CD8-positive, alpha-beta memory T cell (primary cell): ENCODE measurements at regions not wholly inside any gene's neighbourhood (a gene's known extent, or its start where the extent isn't known, plus 50 kb on each side); places are given as distances from the start of the nearest gene placed in this dataset.
"Not testable (repeated sequence)": the region's sequence is repeated elsewhere in the genome, so short reads cannot be mapped to it uniquely, and the experiment has no call there.

Experiments used
- CTCF ChIA-PET: fragments of 350-600 bp; sonication (Branson Sonifier 250); formaldehyde crosslinking; loops from one replicate; lab custom pipeline; 2021; ENCODE audit warnings: antibody characterized with exemption; lab: Charles Lee
- POLR2A ChIA-PET: fragments of 350-600 bp; sonication (Branson Sonifier 250); formaldehyde crosslinking; loops from one replicate; lab custom pipeline; 2021; ENCODE audit warnings: antibody characterized with exemption; lab: Charles Lee
- DNase-seq, 5 donors: peaks; one replicate each; pipeline versions ENCODE4 v3.0.0 to v3.0.0-alpha.2; 2020 to 2022; ENCODE audit warnings: mixed read lengths in 1 of 5
- H3K27ac ChIP-seq: one replicate; pipeline ENCODE4 v1.7.0; 2013; ENCODE audit warnings: low read depth, mild to moderate bottlenecking, low read length, moderate library complexity
- H3K27me3 ChIP-seq: 2 replicates; pipeline ENCODE4 v1.7.0; 2013; ENCODE audit warnings: low read length, mild to moderate bottlenecking; ENCODE audit not compliant: insufficient read depth, poor library complexity, severe bottlenecking
- H3K36me3 ChIP-seq: 2 replicates; pipeline ENCODE4 v1.7.0; 2013; ENCODE audit warnings: mild to moderate bottlenecking, low read length, moderate library complexity; ENCODE audit not compliant: insufficient read depth
- H3K4me1 ChIP-seq: 2 replicates; pipeline ENCODE4 v1.7.0; 2013; ENCODE audit warnings: mild to moderate bottlenecking, low read length, moderate library complexity; ENCODE audit not compliant: insufficient read depth
- H3K4me3 ChIP-seq: 2 replicates; pipeline ENCODE4 v1.7.0; 2013; ENCODE audit warnings: mild to moderate bottlenecking, low read length
- H3K9me3 ChIP-seq: 2 replicates; pipeline ENCODE4 v1.7.0; 2013; ENCODE audit warnings: mild to moderate bottlenecking, low read length
- H3K27ac Mint-ChIP-seq, 8 donors: one replicate each; pipeline ENCODE4 v1.8.0; 2020 to 2021; ENCODE audit warnings: mixed read lengths in 8 of 8, mild to moderate bottlenecking in 6 of 8, inconsistent platforms in 3 of 8, moderate library complexity in 3 of 8
- H3K27me3 Mint-ChIP-seq, 2 donors: one replicate each; pipeline ENCODE4 v1.8.0; 2020 to 2021; ENCODE audit warnings: mixed read lengths in 2 of 2, mild to moderate bottlenecking in 1 of 2, moderate library complexity in 1 of 2
- H3K36me3 Mint-ChIP-seq, 3 donors: one replicate each; pipeline ENCODE4 v1.8.0; 2020 to 2021; ENCODE audit warnings: mixed read lengths in 3 of 3, inconsistent platforms in 1 of 3, mild to moderate bottlenecking in 1 of 3
- H3K4me1 Mint-ChIP-seq, 3 donors: one replicate each; pipeline ENCODE4 v1.8.0; 2020 to 2021; ENCODE audit warnings: mixed read lengths in 3 of 3, inconsistent platforms in 1 of 3, mild to moderate bottlenecking in 1 of 3
- H3K4me3 Mint-ChIP-seq, 7 donors: one replicate each; pipeline ENCODE4 v1.8.0; 2020 to 2021; ENCODE audit warnings: mixed read lengths in 7 of 7, mild to moderate bottlenecking in 6 of 7, moderate library complexity in 4 of 7, inconsistent platforms in 2 of 7
- H3K9me3 Mint-ChIP-seq, 5 donors: one replicate each; pipeline ENCODE4 v1.8.0; 2020 to 2022; ENCODE audit warnings: mixed read lengths in 5 of 5, mild to moderate bottlenecking in 3 of 5, moderate library complexity in 2 of 5, inconsistent platforms in 1 of 5

GRCh38 chr1:228943436-228943835 is 208.2 kb downstream of the RHOU start:
- H3K36me3 Mint-ChIP-seq, result no peaks in the 10 kb centered on the region
- POLR2A ChIA-PET, result no interaction called here
- peaks cover 6% of the 10 kb centered on the region for H3K4me1 ChIP-seq

GRCh38 chr1:228944296-228944695 is 209.0 kb downstream of the RHOU start:
- peaks cover 4 to 6% (median 5%) of the 10 kb centered on the region in 3 donors for H3K4me1 Mint-ChIP-seq
- DNase-seq, result no peak
- no peaks in the 10 kb centered on the region for H3K4me1 ChIP-seq
- CTCF ChIA-PET, result no interaction called here
- no peak overlapping the region for H3K4me3 ChIP-seq
- H3K4me3 Mint-ChIP-seq, result no peak overlapping the region
- no peaks in the 10 kb centered on the region for H3K9me3 ChIP-seq
- H3K27ac Mint-ChIP-seq, result no peak overlapping the region
- H3K27ac ChIP-seq, result no peak overlapping the region
- H3K27me3 ChIP-seq, result no peaks in the 10 kb centered on the region
- H3K36me3 Mint-ChIP-seq, result no peaks in the 10 kb centered on the region
- H3K36me3 ChIP-seq, result no peaks in the 10 kb centered on the region
- peaks cover 0 to 1% of the 10 kb centered on the region in 2 donors for H3K27me3 Mint-ChIP-seq
- POLR2A ChIA-PET, result no interaction called here
- H3K9me3 Mint-ChIP-seq, result no peaks in the 10 kb centered on the region

More at GRCh38 chr1:228943436-228943835, 208.2 kb downstream of the RHOU start:
- no peaks in the 10 kb centered on the region for H3K9me3 Mint-ChIP-seq
- Histone ChIP-seq H3K27ac (no peak overlapping the region), H3K9me3 (no peaks in the 10 kb centered on the region), H3K36me3 (no peaks in the 10 kb centered on the region), H3K27me3 (no peaks in the 10 kb centered on the region), H3K4me3 (no peak overlapping the region)
- CTCF ChIA-PET, result no interaction called here
- peaks cover 0 to 1% of the 10 kb centered on the region in 2 donors for H3K27me3 Mint-ChIP-seq
- no peak overlapping the region for H3K27ac Mint-ChIP-seq
- no peak overlapping the region for H3K4me3 Mint-ChIP-seq
- H3K4me1 Mint-ChIP-seq, result peaks cover 11 to 15% (median 14%) of the 10 kb centered on the region in 3 donors
- no peak for DNase-seq

- Mint-ChIP-seq H3K27ac (no peak overlapping the region), H3K36me3 (no peaks in the 10 kb centered on the region), H3K4me1 (peaks cover 0 to under 1% (median 0%) of the 10 kb centered on the region in 3 donors), H3K4me3 (no peak overlapping the region), H3K27me3 (peaks cover 0 to 1% of the 10 kb centered on the region in 2 donors), H3K9me3 (no peaks in the 10 kb centered on the region)
- Histone ChIP-seq H3K27ac (no peak overlapping the region), H3K36me3 (no peaks in the 10 kb centered on the region), H3K27me3 (no peaks in the 10 kb centered on the region), H3K4me3 (no peak overlapping the region), H3K4me1 (no peaks in the 10 kb centered on the region), H3K9me3 (no peaks in the 10 kb centered on the region)
- ChIA-PET CTCF (no interaction called here), POLR2A (no interaction called here)
- no peak for DNase-seq
Observed at GRCh38 chr1:228944935-228945371, 209.7 kb downstream of the RHOU start.

- Histone ChIP-seq H3K4me1 (no peaks in the 10 kb centered on the region), H3K4me3 (no peak overlapping the region), H3K36me3 (no peaks in the 10 kb centered on the region), H3K27me3 (no peaks in the 10 kb centered on the region), H3K9me3 (no peaks in the 10 kb centered on the region), H3K27ac (no peak overlapping the region)
- peak overlapping the region in 1 of 8 donors; percentile 7 for H3K27ac Mint-ChIP-seq
- H3K4me3 Mint-ChIP-seq, result no peak overlapping the region
- ChIA-PET CTCF (interaction anchor here (1.3 kb wide), 1 partner anchor 11 kb away, joined by 3 read pairs; no protein-coding TSS in a partner anchor), POLR2A (no interaction called here)
- no peaks in the 10 kb centered on the region for H3K4me1 Mint-ChIP-seq
- no peaks in the 10 kb centered on the region for H3K36me3 Mint-ChIP-seq
- DNase-seq, result no peak
- H3K9me3 Mint-ChIP-seq, result no peaks in the 10 kb centered on the region
- H3K27me3 Mint-ChIP-seq, result no peaks in the 10 kb centered on the region
Observed at GRCh38 chr1:228945885-228946284, 210.6 kb downstream of the RHOU start.

GRCh38 chr1:228949617-228950016 is 214.3 kb downstream of the RHOU start:
- H3K4me3 ChIP-seq, H3K27me3 ChIP-seq, H3K36me3 ChIP-seq, H3K36me3 Mint-ChIP-seq, CTCF ChIA-PET, H3K27ac Mint-ChIP-seq, H3K9me3 Mint-ChIP-seq, H3K4me1 ChIP-seq, H3K27ac ChIP-seq, H3K4me3 Mint-ChIP-seq, DNase-seq, H3K4me1 Mint-ChIP-seq, POLR2A ChIA-PET, H3K9me3 ChIP-seq, H3K27me3 Mint-ChIP-seq: not testable (repeated sequence)

- H3K4me1 Mint-ChIP-seq, result peaks cover 2 to 10% (median 5%) of the 10 kb centered on the region in 3 donors
- Histone ChIP-seq H3K9me3 (no peaks in the 10 kb centered on the region), H3K27me3 (no peaks in the 10 kb centered on the region), H3K36me3 (no peaks in the 10 kb centered on the region), H3K4me3 (no peak overlapping the region), H3K27ac (no peak overlapping the region), H3K4me1 (no peaks in the 10 kb centered on the region)
- H3K9me3 Mint-ChIP-seq, result no peaks in the 10 kb centered on the region
- H3K36me3 Mint-ChIP-seq, result no peaks in the 10 kb centered on the region
- CTCF ChIA-PET, result no interaction called here
- no peak for DNase-seq
- H3K27me3 Mint-ChIP-seq, result peaks cover 0 to 2% of the 10 kb centered on the region in 2 donors
- POLR2A ChIA-PET, result no interaction called here
- no peak overlapping the region for H3K4me3 Mint-ChIP-seq
- H3K27ac Mint-ChIP-seq, result peak overlapping the region in 1 of 8 donors; percentile 20
Observed at GRCh38 chr1:228953207-228953606, 217.9 kb downstream of the RHOU start.

GRCh38 chr1:228953808-228954207 is 218.5 kb downstream of the RHOU start:
- H3K4me3 ChIP-seq, H3K4me1 ChIP-seq, H3K4me3 Mint-ChIP-seq, DNase-seq, H3K27me3 Mint-ChIP-seq, H3K9me3 Mint-ChIP-seq, POLR2A ChIA-PET, H3K27ac ChIP-seq, H3K9me3 ChIP-seq, CTCF ChIA-PET, H3K36me3 Mint-ChIP-seq, H3K27me3 ChIP-seq, H3K4me1 Mint-ChIP-seq, H3K36me3 ChIP-seq: not testable (repeated sequence)
- H3K27ac Mint-ChIP-seq, result peak overlapping the region in 1 of 8 donors; percentile 8

GRCh38 chr1:228955691-228956090 is 220.4 kb downstream of the RHOU start:
- Mint-ChIP-seq H3K4me3 (no peak overlapping the region), H3K36me3 (no peaks in the 10 kb centered on the region), H3K4me1 (peaks cover 2 to 10% (median 5%) of the 10 kb centered on the region in 3 donors), H3K27ac (peak overlapping the region in 1 of 8 donors; percentile 70), H3K27me3 (peaks cover 0 to 2% of the 10 kb centered on the region in 2 donors), H3K9me3 (no peaks in the 10 kb centered on the region)
- Histone ChIP-seq H3K27me3 (no peaks in the 10 kb centered on the region), H3K9me3 (no peaks in the 10 kb centered on the region), H3K4me1 (no peaks in the 10 kb centered on the region), H3K27ac (no peak overlapping the region), H3K4me3 (no peak overlapping the region), H3K36me3 (no peaks in the 10 kb centered on the region)
- DNase-seq, result no peak
- CTCF ChIA-PET, result no interaction called here
- POLR2A ChIA-PET, result no interaction called here
